Uterus (tissue), 2 donors: ENCODE measurements at regions not wholly inside any gene's neighbourhood (a gene's known extent, or its start where the extent isn't known, plus 50 kb on each side); places are given as distances from the start of the nearest gene placed in this dataset.

Experiments used
- POLR2A ChIP-seq, 2 donors: fragments of 450-650 bp; IDR thresholded peaks; one replicate each; pipeline ENCODE4 v1.6.1; 2016; ENCODE audit warnings: antibody characterized with exemption in 2 of 2, mild to moderate bottlenecking in 1 of 2, moderate library complexity in 1 of 2
- TF ChIP-seq, protein P1 (sequence below), 4 experiments: fragments of 200-600 bp in 2 of 4; fragments of 450-650 bp in 2 of 4; sonication (generic) in 2 of 4; IDR thresholded peaks; one replicate each; pipeline ENCODE4 v1.5.1; 2016 to 2019; ENCODE audit warnings: antibody characterized with exemption in 4 of 4, mild to moderate bottlenecking in 2 of 4, moderate library complexity in 1 of 4

DNA sequence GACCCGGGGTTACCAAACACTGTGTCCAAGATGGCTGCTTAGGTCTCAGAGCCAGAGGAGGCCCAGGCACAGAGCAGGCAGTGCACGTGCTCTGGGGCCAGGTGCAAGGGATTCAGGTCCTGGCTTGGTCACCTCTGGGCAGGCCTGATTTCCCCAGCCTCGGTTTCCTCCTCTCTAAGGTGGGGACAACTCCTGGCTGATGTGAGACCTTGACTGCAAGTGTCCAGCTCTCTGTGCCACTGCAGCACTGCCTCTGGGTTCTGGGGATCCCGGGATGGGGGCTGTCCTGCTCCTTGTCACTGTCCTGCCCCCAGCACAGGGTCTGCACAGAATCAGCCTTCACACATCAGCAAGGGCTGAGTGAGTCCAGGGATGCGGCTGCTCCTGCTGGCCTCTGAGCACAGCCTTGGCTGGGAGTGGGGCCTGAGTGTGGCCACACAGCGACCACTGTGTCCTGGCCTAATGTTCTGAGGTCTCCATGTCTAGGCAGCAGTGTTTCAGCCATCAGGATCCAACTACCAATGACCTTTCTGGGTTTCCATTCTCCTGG lies 170.2 kb upstream of the HDAC4 start:
- no peak for TF ChIP-seq POLR2A (IDR thresholded peaks at IDR 0.05)
- TF ChIP-seq, protein P1, sequence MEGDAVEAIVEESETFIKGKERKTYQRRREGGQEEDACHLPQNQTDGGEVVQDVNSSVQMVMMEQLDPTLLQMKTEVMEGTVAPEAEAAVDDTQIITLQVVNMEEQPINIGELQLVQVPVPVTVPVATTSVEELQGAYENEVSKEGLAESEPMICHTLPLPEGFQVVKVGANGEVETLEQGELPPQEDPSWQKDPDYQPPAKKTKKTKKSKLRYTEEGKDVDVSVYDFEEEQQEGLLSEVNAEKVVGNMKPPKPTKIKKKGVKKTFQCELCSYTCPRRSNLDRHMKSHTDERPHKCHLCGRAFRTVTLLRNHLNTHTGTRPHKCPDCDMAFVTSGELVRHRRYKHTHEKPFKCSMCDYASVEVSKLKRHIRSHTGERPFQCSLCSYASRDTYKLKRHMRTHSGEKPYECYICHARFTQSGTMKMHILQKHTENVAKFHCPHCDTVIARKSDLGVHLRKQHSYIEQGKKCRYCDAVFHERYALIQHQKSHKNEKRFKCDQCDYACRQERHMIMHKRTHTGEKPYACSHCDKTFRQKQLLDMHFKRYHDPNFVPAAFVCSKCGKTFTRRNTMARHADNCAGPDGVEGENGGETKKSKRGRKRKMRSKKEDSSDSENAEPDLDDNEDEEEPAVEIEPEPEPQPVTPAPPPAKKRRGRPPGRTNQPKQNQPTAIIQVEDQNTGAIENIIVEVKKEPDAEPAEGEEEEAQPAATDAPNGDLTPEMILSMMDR (IDR thresholded peaks at IDR 0.05) = no peak
